Epithelial cell of esophagus (primary cell): ENCODE measurements at regions not wholly inside any gene's neighbourhood (a gene's known extent, or its start where the extent isn't known, plus 50 kb on each side); places are given as distances from the start of the nearest gene placed in this dataset.

ENCODE experiments used
- DNase-seq: peaks from one replicate; pipeline ENCODE4 v3.0.0; 2010; ENCODE audit warnings: low read depth
- H3K4me3 ChIP-seq: 2 replicates; pipeline ENCODE4 v1.5.1; 2011; ENCODE audit warnings: mild to moderate bottlenecking, low read length, control low read depth
- CTCF ChIP-seq: IDR thresholded peaks from 2 replicates; pipeline ENCODE4 v1.5.1; 2011; ENCODE audit warnings: low read depth, mild to moderate bottlenecking, low read length, control low read depth, inconsistent platforms; ENCODE audit not compliant: insufficient read depth; ENCODE audit errors: missing control alignments

- no peak for DNase-seq
- no peak for TF ChIP-seq CTCF
- no peak overlapping the region for H3K4me3 ChIP-seq
These were observed 1336.3 kb upstream of the AGA start for GRCh38 chr4:178778496-178778895.

- no peak for TF ChIP-seq CTCF
- DNase-seq: no peak
- H3K4me3 ChIP-seq: no peak overlapping the region
These were observed 1339.5 kb upstream of the AGA start for GRCh38 chr4:178781779-178782178.

- H3K4me3 ChIP-seq: no peak overlapping the region
- DNase-seq: no peak
- no peak for TF ChIP-seq CTCF
These were observed 1342.3 kb upstream of the AGA start for GRCh38 chr4:178784491-178784890.

- no peak for DNase-seq
- no peak overlapping the region for H3K4me3 ChIP-seq
- TF ChIP-seq CTCF: no peak
These were observed 1347.0 kb upstream of the AGA start for GRCh38 chr4:178789279-178789678.

GRCh38 chr4:178799204-178799603, 1357.0 kb upstream of the AGA start:
- TF ChIP-seq CTCF: no peak
- H3K4me3 ChIP-seq: no peak overlapping the region
- no peak for DNase-seq

GRCh38 chr4:178808106-178808505, 1365.9 kb upstream of the AGA start:
- no peak for DNase-seq
- no peak for TF ChIP-seq CTCF

GRCh38 chr4:178809921-178810320, 1367.7 kb upstream of the AGA start:
- DNase-seq: no peak
- TF ChIP-seq CTCF: no peak
- H3K4me3 ChIP-seq: no peak overlapping the region

More at GRCh38 chr4:178808106-178808505, 1365.9 kb upstream of the AGA start:
- no peak overlapping the region for H3K4me3 ChIP-seq
